D341Med (cell line): ENCODE measurements at regions not wholly inside any gene's neighbourhood (a gene's known extent, or its start where the extent isn't known, plus 50 kb on each side); places are given as distances from the start of the nearest gene placed in this dataset.

Source experiments
- DNase-seq: peaks from one replicate; pipeline ENCODE4 v3.0.0; 2012; ENCODE audit warnings: low spot score

DNA sequence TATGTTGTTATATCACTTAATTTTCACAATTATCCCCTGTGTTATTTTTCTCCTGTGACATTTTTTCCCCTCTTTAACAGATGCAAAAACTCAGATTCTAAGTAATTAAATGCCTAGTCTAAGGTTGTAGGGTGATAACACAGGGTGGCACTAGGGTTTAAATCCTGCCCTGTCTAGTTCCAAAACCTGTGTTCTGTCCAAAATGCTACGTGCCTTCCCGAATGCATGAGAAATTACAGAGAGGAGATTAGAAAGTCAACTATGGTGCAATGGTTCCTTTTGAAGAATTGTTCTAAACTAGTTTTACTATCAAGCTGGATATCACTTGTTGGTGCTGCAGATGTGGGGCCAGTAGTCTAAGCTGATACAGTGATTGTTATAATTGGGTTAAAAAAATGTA, 108.0 kb downstream of the DIPK2A start:
- no peak for DNase-seq

- DNase-seq, result no peak
Measured at GRCh38 chr3:144084929-144085328, 113.3 kb downstream of the DIPK2A start.

DNA sequence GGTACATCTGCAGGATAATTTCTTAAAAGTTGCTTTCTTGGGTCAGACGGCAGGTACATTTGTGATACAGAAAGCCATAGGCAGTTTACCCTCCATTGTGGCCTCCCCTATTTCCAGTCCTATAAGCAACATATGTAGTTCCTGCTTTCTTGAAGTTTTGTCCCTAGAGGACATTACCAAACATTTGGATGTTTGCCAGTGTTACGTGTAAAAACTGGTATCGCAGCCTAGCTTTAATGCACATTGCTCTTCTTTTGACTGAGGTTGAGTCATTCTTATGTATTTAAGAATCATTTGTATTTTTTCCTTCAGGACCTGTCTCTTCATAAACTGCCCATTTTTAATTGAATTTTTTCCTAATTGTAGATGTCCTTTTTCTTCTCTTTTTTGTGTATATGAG, 114.3 kb downstream of the DIPK2A start:
- no peak for DNase-seq

DNA sequence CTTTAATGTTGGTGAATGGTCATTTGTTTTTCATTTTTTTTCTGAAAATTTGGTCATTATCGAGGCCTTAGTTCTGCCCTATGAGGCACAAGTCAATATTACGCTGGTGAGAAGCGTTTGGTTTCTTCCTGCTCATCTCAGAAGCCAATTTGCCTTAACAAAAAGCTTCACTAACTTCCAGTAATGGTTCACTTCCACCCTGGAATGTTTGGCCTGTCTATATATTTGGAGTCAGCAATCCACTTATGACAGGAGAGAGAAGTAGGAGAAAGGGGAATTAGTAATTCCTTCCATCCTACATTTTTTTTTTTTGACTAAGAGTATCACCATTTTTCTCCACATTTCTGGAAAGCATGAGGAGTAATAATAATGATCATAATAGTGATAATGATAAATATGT, 124.4 kb downstream of the DIPK2A start:
- DNase-seq, result no peak

GRCh38 chr3:144097163-144097562, 125.5 kb downstream of the DIPK2A start:
- DNase-seq, result no peak

DNA sequence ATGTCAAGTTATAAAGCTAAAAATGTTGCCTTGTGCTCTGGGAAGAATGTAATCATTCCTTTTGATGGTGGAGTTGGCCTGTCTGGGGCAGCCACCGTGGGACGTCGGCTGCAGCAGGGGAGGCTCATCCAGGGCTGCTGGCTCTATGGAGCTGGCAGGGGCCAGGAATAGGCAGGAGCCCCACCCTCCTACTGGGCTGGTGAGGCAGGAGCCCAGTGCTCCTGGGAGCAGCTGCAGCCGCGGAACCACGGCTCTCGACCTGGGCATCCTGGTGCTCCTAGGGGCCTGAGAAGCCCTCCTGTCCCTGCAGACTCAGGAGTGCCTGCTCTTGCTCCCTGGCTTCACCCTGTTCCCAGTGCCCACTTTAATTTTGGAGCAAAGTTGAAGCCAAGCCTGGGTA, 127.1 kb downstream of the DIPK2A start:
- no peak for DNase-seq

GRCh38 chr3:144102421-144102820, 130.8 kb downstream of the DIPK2A start:
- no peak for DNase-seq

- DNase-seq, result peak; percentile 58
Measured at GRCh38 chr3:144104186-144104585, 132.6 kb downstream of the DIPK2A start.

DNA sequence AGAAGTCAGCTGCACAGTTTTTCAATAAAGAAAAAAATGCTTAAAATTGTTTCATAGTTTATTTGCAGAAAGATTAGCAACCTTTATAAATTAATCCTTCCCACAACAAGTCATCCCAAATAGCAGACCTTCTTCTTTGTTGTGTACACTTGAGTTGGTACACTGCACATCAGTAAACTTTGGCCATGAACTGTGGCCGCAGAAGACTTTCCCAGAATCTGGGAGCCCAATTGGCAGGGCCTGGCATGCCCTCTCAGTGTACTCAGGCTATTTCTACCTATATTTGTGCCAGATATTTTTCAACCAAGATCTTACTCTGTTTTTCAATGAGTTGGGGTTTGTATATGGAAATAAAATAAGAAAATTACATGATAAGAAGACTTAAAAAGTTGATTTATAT, 133.1 kb downstream of the DIPK2A start:
- DNase-seq, result no peak

GRCh38 chr3:144105542-144105941, 133.9 kb downstream of the DIPK2A start:
- DNase-seq, result no peak

DNA sequence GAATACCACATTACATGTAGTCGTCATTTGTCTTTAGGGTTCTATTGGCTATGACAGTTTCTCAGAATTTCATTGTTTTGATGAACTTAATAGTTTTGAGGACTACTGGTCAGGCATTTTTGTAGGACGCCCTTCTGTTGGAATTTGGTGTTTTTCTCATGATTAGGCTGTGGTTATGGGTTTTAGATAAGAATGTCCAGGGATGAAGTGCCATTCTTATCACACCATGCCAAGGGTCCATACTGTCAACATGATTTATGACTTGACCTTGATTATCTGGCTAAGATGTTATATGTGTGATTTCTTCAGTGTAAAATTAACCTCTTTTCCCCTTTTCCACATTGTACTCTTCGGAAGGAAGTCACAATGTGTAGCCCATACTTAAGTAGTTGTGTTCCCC, 135.3 kb downstream of the DIPK2A start:
- DNase-seq, result no peak

DNA sequence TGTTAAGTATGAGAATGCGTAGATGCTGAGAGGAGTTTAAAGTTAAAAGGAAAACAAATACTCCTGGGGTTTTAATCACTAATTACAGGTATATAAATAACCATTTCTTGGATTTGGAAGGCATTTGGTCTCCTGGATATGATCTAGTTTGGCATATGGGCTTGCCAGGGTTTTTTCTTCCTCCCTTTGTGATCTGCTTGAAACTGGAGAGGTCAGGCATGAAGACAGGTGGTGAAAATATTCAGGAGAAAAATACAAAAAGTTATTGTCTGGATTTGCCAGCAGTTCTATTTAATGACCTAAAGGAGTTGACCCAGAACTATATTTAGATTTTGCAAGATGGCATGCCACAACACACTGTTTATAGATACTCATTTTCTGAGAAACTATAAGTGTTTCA, 136.3 kb downstream of the DIPK2A start:
- DNase-seq, result no peak

DNA sequence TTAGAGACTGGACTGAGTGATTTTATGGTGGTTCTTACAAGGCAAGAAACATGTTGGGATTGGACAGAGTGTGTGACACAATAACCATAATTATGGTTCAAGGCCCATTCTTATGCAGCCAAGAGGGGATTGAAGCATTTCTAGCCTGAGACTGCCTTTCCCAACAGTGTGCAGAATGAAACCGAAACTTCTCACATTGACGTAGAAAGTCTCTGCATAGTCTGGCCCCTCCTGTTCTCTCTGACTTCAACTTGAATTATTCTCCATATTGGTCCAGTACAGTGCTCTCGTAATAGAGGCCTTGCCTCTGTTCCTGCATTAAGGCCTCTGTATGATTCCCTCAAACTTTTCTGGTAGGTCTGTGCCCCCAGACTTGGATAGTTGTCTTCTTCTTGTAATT, 138.3 kb downstream of the DIPK2A start:
- no peak for DNase-seq

DNA sequence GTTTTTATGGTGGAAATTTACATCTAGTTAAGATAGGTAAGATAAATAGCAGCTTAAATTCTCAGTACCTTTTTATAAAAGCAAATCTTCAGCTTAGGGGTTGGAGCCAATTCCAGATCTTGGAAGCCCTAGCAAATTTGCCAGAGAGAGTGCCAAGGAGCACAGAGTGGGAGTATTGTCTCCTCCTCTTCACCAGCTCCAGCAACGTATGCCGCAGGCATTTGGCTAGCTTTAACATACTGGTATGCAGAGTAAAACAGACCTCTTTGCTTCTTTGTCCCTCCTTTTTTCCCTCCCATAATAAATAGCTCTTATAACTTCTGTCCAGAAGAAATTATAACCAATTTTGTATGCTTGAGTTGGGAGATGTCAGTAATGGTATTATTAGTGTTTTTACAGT, 140.4 kb downstream of the DIPK2A start:
- DNase-seq, result no peak

- no peak for DNase-seq
Measured at GRCh38 chr3:144112437-144112836, 140.8 kb downstream of the DIPK2A start.

DNA sequence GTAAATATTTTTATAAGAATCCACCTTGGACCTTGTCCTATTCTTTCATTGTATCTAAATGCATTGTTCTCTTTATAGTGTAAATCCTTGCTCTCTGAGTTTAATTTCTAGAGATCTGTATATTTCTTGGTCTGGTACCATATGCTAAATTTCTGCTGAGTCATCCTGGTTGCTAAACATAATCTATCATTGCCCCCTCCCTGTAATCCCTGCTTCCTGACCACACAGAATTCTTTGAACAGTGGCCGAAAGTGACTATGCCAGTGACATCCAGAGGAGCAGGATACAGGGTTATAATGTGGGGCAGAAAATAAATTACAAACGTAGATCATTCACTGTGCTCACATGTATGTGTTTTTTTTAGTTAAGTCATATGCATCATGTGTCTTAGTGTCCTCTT, 143.1 kb downstream of the DIPK2A start:
- no peak for DNase-seq

DNA sequence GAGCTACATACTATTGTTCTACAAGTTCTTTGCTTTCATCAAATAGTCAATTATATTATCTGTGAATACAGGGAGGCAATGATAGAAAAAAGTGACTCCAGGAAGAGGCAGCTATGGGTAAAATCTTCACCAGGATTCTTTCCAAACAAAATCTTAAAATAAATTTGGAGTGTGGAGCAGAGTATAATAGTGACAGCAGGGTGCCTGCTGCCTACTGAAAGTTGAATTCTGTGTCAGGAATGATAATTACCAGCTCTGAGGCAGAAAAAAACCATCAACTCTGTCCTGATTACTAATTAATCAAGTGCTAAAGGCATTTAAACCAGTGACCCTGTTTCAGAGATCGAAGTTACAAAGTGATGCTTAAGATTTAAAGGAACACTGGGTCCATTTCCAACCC, 148.0 kb downstream of the DIPK2A start:
- no peak for DNase-seq

DNA sequence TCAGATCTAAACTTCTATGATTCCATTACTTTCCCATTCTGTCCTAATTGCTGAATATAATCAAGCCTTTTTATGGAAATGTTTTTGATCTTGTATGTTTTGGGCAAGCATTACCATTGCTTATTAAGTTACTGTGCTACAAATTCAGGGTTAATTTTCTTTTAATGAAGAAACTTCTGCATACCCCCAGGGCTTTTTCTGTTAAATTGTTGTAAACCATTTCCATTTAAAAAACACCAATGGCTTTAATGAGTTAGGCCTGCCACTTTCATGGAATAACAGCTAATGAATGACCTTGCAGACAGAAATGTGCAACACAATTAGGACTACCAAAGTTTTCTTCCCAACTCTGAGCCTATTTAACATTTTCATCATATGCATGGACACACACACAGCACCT, 150.0 kb downstream of the DIPK2A start:
- DNase-seq, result no peak

GRCh38 chr3:144127014-144127413, 155.4 kb downstream of the DIPK2A start:
- no peak for DNase-seq

DNA sequence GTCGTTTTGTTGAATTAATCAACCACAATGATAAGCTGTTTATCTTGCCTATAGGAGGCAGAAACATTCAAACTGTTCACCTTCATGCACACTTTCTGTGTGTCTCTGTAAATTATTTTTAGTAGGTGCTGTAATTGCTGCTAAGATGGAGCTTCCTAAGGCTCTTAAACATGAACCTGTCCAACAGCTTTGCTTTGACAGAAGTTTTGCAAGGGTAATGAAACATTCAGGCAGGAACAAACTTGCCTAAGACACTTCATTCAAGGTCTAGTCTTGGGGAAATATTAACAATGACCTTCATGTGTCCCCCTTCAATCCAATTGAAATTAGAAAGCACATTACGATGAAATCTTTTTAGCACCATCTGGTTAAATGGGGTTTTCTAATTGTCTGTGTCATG, 156.1 kb downstream of the DIPK2A start:
- DNase-seq, result no peak

GRCh38 chr3:144128108-144128892, 156.7 kb downstream of the DIPK2A start:
- DNase-seq, result peak; percentile 32

DNA sequence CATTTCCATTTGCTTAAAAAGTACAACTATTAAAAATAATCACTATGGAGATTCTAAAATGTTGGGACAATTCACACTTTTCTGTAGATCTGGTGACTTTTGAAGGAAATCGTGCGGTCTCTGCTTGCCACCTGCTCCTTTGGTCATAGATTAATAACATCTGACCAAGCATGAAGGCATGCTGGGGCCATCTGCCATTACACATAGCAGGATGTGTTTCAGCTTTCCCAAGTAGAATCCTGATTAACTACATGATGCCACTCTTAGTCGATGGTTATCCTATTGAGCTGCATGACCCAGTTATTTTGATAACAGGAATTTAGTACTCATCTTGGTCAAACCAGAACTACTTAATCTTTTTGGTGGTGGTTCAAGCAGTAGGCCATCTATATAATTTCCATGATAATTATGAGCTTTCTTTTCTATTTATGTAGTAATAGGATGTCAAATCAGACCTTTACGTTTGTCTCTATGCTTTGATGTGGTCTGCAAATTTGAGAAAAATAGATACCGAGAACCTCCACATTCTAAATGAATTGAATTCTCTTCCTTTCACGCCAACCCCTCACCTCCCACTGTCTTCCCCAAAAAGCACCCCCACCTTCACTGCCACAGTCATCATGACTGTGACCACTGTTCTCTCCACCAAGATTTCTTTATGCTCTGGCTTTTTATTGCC, 158.1 kb downstream of the DIPK2A start:
- DNase-seq, result no peak

GRCh38 chr3:144141074-144141473, 169.5 kb downstream of the DIPK2A start:
- DNase-seq, result no peak

DNA sequence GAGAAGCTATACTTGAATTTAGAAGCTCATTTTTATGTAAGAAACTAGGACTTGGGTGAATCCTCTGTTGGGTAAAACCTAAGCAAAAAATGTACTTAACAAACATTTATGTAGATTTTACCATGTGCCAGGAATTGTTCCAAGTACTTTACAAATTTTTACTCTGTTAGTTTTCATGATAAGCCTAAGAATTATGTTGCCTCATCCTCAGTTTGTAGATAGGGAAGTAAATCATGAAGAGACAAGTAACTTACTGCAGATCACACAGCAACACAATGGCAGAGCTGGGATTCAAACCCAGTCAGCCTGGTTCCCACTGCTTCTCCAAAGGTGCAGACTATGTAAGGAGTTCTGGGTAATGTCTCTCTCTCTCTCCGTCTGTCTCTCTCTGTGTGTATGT, 169.9 kb downstream of the DIPK2A start:
- DNase-seq, result no peak
